ENCODE measurements at regions not wholly inside any gene's neighbourhood (a gene's known extent, or its start where the extent isn't known, plus 50 kb on each side); places are given as distances from the start of the nearest gene placed in this dataset.

DNA sequence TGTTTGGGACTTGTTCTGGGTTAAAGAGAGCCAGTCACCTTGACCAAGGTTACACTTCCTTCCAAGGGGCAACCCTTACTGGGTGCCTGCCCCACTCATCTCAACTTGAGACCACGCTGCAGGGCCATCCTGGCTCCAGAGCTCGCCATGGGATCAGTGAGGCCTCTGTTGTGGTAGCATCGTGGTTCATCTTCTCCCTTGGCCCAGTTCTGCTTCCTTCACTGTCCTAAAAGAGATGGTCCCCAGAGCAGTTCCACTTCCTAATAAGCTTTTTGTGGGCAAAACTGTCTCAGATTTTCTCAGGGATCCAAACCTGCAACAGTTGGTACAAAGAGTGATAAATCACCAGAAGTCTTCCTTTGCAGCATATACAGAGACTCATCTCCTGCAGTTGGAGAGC, 165.9 kb upstream of the TMEM260 start:
- CTCF ChIA-PET = no interaction called here
- Histone ChIP-seq H3K27me3 (ENCODE audit: control insufficient read depth, insufficient read depth, low read length) (peaks cover 13% of the 10 kb centered on the region), H3K23ac (ENCODE audit: low read depth, low read length) (no peak overlapping the region), H2BK120ac (ENCODE audit: low read depth, low read length) (no peak overlapping the region), H4K20me1 (ENCODE audit: insufficient read depth, low read length) (no peaks in the 10 kb centered on the region), H2BK15ac (ENCODE audit: low read depth, low read length) (no peak overlapping the region), H4K91ac (ENCODE audit: insufficient read depth, low read depth, low read length) (no peak overlapping the region), H3K9me1 (ENCODE audit: insufficient read depth, low read length) (no peaks in the 10 kb centered on the region), H2AK5ac (ENCODE audit: low read depth, low read length) (no peak overlapping the region), H3K4me3 (ENCODE audit: insufficient read depth, low read depth, low read length) (no peak overlapping the region), H2AFZ (replicated peaks; ENCODE audit: low read length, poor library complexity) (no peak overlapping the region), H2AK9ac (replicated peaks; ENCODE audit: low read depth, low read length, poor library complexity) (no peak overlapping the region), H3K14ac (replicated peaks; ENCODE audit: low read depth, low read length) (no peak overlapping the region), H3K36me3 (ENCODE audit: control insufficient read depth, insufficient read depth, low read length) (no peaks in the 10 kb centered on the region), H3K4ac (ENCODE audit: low read depth, low read length) (no peak overlapping the region), H3K56ac (ENCODE audit: extremely low read depth, insufficient read depth, low read length) (no peak overlapping the region), H3K9me3 (ENCODE audit: control insufficient read depth, insufficient read depth, low read length) (0 out of 2 replicates have a peak, but pooled peaks cover 2% of the 10 kb centered on the region), H4K8ac (ENCODE audit: low read depth in 2 of 2, low read length in 2 of 2) (no peak overlapping the region), H3K4me2 (ENCODE audit: low read depth, low read length) (no peak overlapping the region), H4K5ac (ENCODE audit: low read depth, low read length) (no peak overlapping the region), H3K27ac (ENCODE audit: insufficient read depth, low read length) (no peak overlapping the region), H3K18ac (ENCODE audit: low read depth, low read length) (no peak overlapping the region), H3K4me1 (ENCODE audit: control insufficient read depth, insufficient read depth, low read length) (no peaks in the 10 kb centered on the region), H2BK5ac (ENCODE audit: low read depth, low read length, poor library complexity, severe bottlenecking) (no peak overlapping the region), H3K79me1 (ENCODE audit: low read depth in 1 of 2, low read length in 2 of 2) (no peaks in the 10 kb centered on the region), H2BK20ac (ENCODE audit: low read depth, low read length) (no peak overlapping the region), H3K9ac (ENCODE audit: low read depth, low read length) (no peak overlapping the region)
- no peak for DNase-seq
- in situ Hi-C loops (cut with MboI; ENCODE audit: low sequenced_read_pairs) = no loop called here
- POLR2A ChIA-PET (ENCODE audit: unreplicated experiment) = no interaction called here
- ATAC-seq (ENCODE audit: low read depth) = no peak
- intact Hi-C loops (cut with micrococcal nuclease) = no loop called here
- no TSS peak for BruUV-seq (replicated peaks)
- WGBS, 2 experiments (ENCODE audit: extremely low coverage in 2 of 2, insufficient read length in 1 of 2) = 67% methylated on average over 2 of the region's 3 CpGs; no CpG with 5 or more reads in 1 of the 2 experiments
- dilution Hi-C loops (cut with HindIII; ENCODE audit: low sequenced_read_pairs, unreplicated experiment) = no loop called here
- TF ChIP-seq SMC3 (IDR thresholded peaks at IDR 0.05; ENCODE audit: low read depth, low read length) (no peak), MXI1 (IDR thresholded peaks at IDR 0.05; ENCODE audit: borderline replicate concordance, low read depth, low read length) (no peak), FOS (IDR thresholded peaks at IDR 0.05; ENCODE audit: low read depth, low read length) (no peak), ELK1 (IDR thresholded peaks at IDR 0.05; ENCODE audit: borderline replicate concordance, low read depth, low read length) (no peak), RCOR1 (IDR thresholded peaks at IDR 0.05; ENCODE audit: insufficient replicate concordance, low read length) (no peak), USF2 (IDR thresholded peaks at IDR 0.05; ENCODE audit: low read depth, low read length) (no peak), MAZ (IDR thresholded peaks at IDR 0.05; ENCODE audit: borderline replicate concordance, low read depth, low read length) (no peak), BHLHE40 (IDR thresholded peaks at IDR 0.05; ENCODE audit: low read depth, low read length) (no peak), MAFK (IDR thresholded peaks at IDR 0.05; ENCODE audit: low read depth, low read length) (no peak), RFX5 (IDR thresholded peaks at IDR 0.05; ENCODE audit: low read depth, low read length) (no peak), RAD21 (IDR thresholded peaks at IDR 0.05; ENCODE audit: low read length) (no peak), POLR2A (IDR thresholded peaks at IDR 0.05; ENCODE audit: low read depth, low read length) (no peak), NFE2L2 (IDR thresholded peaks at IDR 0.05; ENCODE audit: low read depth, low read length) (no peak)
- TF ChIP-seq, protein P1, sequence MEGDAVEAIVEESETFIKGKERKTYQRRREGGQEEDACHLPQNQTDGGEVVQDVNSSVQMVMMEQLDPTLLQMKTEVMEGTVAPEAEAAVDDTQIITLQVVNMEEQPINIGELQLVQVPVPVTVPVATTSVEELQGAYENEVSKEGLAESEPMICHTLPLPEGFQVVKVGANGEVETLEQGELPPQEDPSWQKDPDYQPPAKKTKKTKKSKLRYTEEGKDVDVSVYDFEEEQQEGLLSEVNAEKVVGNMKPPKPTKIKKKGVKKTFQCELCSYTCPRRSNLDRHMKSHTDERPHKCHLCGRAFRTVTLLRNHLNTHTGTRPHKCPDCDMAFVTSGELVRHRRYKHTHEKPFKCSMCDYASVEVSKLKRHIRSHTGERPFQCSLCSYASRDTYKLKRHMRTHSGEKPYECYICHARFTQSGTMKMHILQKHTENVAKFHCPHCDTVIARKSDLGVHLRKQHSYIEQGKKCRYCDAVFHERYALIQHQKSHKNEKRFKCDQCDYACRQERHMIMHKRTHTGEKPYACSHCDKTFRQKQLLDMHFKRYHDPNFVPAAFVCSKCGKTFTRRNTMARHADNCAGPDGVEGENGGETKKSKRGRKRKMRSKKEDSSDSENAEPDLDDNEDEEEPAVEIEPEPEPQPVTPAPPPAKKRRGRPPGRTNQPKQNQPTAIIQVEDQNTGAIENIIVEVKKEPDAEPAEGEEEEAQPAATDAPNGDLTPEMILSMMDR (conservative IDR thresholded peaks at IDR 0.05; ENCODE audit: low read depth, low read length) = no peak
